GM19467 (cell line): ENCODE measurements at regions not wholly inside any gene's neighbourhood (a gene's known extent, or its start where the extent isn't known, plus 50 kb on each side); places are given as distances from the start of the nearest gene placed in this dataset.
"Not testable (repeated sequence)": the region's sequence is repeated elsewhere in the genome, so short reads cannot be mapped to it uniquely, and the experiment has no call there.

Experiments used
- ATAC-seq: cut with Tn5 transposase; IDR thresholded peaks from one replicate; pipeline ENCODE4 v1.9.1; 2021; ENCODE audit warnings: mild to moderate bottlenecking, moderate library complexity; ENCODE audit not compliant: unreplicated experiment

- not testable (repeated sequence) for ATAC-seq
Measured at GRCh38 chr10:78096486-78096885, 62.8 kb downstream of the RPS24 start.

- not testable (repeated sequence) for ATAC-seq
Measured at GRCh38 chr10:78102593-78102992, 68.9 kb downstream of the RPS24 start.

GRCh38 chr10:78109210-78109609 is 75.5 kb downstream of the RPS24 start:
- ATAC-seq, result no peak

GRCh38 chr10:78115135-78115853 is 81.6 kb downstream of the RPS24 start:
- no peak for ATAC-seq

- no peak for ATAC-seq
Measured at GRCh38 chr10:78116361-78116760, 82.7 kb downstream of the RPS24 start.

GRCh38 chr10:78118591-78118990 is 84.9 kb downstream of the RPS24 start:
- ATAC-seq, result no peak

GRCh38 chr10:78121801-78122200 is 88.1 kb downstream of the RPS24 start:
- no peak for ATAC-seq

GRCh38 chr10:78124167-78124566 is 90.5 kb downstream of the RPS24 start:
- no peak for ATAC-seq

GRCh38 chr10:78129211-78129610 is 95.5 kb downstream of the RPS24 start:
- ATAC-seq, result no peak

- ATAC-seq, result no peak
Measured at GRCh38 chr10:78130966-78131710, 97.5 kb downstream of the RPS24 start.

- ATAC-seq, result no peak
Measured at GRCh38 chr10:78134773-78135306, 101.2 kb downstream of the RPS24 start.

- ATAC-seq, result no peak
Measured at GRCh38 chr10:78137147-78137546, 103.5 kb downstream of the RPS24 start.

GRCh38 chr10:78139341-78139740 is 105.7 kb downstream of the RPS24 start:
- ATAC-seq, result no peak

- no peak for ATAC-seq
Measured at GRCh38 chr10:78140066-78140630, 106.5 kb downstream of the RPS24 start.

GRCh38 chr10:78143576-78143975 is 109.9 kb downstream of the RPS24 start:
- ATAC-seq, result no peak

GRCh38 chr10:78146200-78146599 is 112.5 kb downstream of the RPS24 start:
- ATAC-seq, result no peak

GRCh38 chr10:78147202-78147601 is 113.5 kb downstream of the RPS24 start:
- ATAC-seq, result no peak

- ATAC-seq, result no peak
Measured at GRCh38 chr10:78148216-78148960, 114.7 kb downstream of the RPS24 start.

- ATAC-seq, result no peak
Measured at GRCh38 chr10:78148961-78149612, 115.4 kb downstream of the RPS24 start.

GRCh38 chr10:78150756-78151155 is 117.1 kb downstream of the RPS24 start:
- no peak for ATAC-seq

GRCh38 chr10:78155722-78156121 is 122.1 kb downstream of the RPS24 start:
- ATAC-seq, result no peak
